T-cell (primary cell): ENCODE measurements at regions not wholly inside any gene's neighbourhood (a gene's known extent, or its start where the extent isn't known, plus 50 kb on each side); places are given as distances from the start of the nearest gene placed in this dataset.

Experiments used
- ATAC-seq, 4 experiments: fragments of 200-7000 bp in 3 of 4; fragments of 150-1000 bp in 1 of 4; cut with Tn5 transposase; replicated peaks in 1 of 4; 1 replicate in 3 of 4; 2 replicates in 1 of 4; pipeline ENCODE4 v1.10.0; 2021; ENCODE audit warnings: moderate library complexity in 3 of 4, mild to moderate bottlenecking in 2 of 4, moderate number of reproducible peaks in 1 of 4
- CTCF ChIA-PET, 2 donors: fragments of 300-600 bp; sonication (Branson Sonifier 250); formaldehyde crosslinking; loops; one replicate each; lab custom pipeline; 2022; ENCODE audit warnings: antibody characterized with exemption in 2 of 2; lab: Charles Lee
- POLR2A ChIA-PET, 2 donors: fragments of 300-600 bp; sonication (Branson Sonifier 250); formaldehyde crosslinking; loops; one replicate each; lab custom pipeline; 2022; ENCODE audit warnings: antibody characterized with exemption in 2 of 2; lab: Charles Lee
- DNase-seq, 35 experiments: peaks; one replicate each; pipeline versions ENCODE4 v3.0.0 to v3.0.0-alpha.2; 2013 to 2023
- H3K27ac ChIP-seq: one replicate; pipeline ENCODE4 v1.5.1; 2013; ENCODE audit warnings: low read length
- H3K27me3 ChIP-seq, 2 experiments: replicated peaks in 1 of 2; 1 replicate in 1 of 2; 2 replicates in 1 of 2; pipeline versions ENCODE4 v1.6.1 to v1.7.0; 2013; ENCODE audit warnings: low read length in 1 of 2, mixed read lengths in 1 of 2; ENCODE audit not compliant: control insufficient read depth in 2 of 2, insufficient read depth in 2 of 2; ENCODE audit errors: extremely low read depth in 1 of 2
- H3K36me3 ChIP-seq, 2 donors: 1 replicate in 1 of 2; 2 replicates in 1 of 2; pipeline versions ENCODE4 v1.6.1 to v1.7.0; 2013; ENCODE audit warnings: low read length in 1 of 2; ENCODE audit not compliant: control insufficient read depth in 2 of 2, insufficient read depth in 1 of 2; ENCODE audit errors: extremely low read depth in 1 of 2
- H3K4me1 ChIP-seq, 2 experiments: 1 replicate in 1 of 2; 2 replicates in 1 of 2; pipeline versions ENCODE4 v1.6.1 to v1.7.0; 2013; ENCODE audit warnings: low read length in 2 of 2, mixed read lengths in 1 of 2; ENCODE audit not compliant: insufficient read depth in 2 of 2, control insufficient read depth in 1 of 2; ENCODE audit errors: extremely low read depth in 1 of 2
- H3K4me3 ChIP-seq, 2 donors: 1 replicate in 1 of 2; 2 replicates in 1 of 2; pipeline versions ENCODE4 v1.5.1 to v1.7.0; 2013; ENCODE audit warnings: mild to moderate bottlenecking in 2 of 2, low read length in 1 of 2, moderate library complexity in 1 of 2; ENCODE audit not compliant: control insufficient read depth in 1 of 2; ENCODE audit errors: extremely low read depth in 1 of 2
- H3K9me3 ChIP-seq: 2 replicates; pipeline ENCODE4 v1.7.0; 2013
- H3K27ac Mint-ChIP-seq, 2 donors: one replicate each; pipeline ENCODE4 v1.8.0; 2020 to 2021; ENCODE audit warnings: mild to moderate bottlenecking in 2 of 2, mixed read lengths in 2 of 2
- H3K27me3 Mint-ChIP-seq, 2 donors: one replicate each; pipeline ENCODE4 v1.8.0; 2021 to 2022; ENCODE audit warnings: mixed read lengths in 2 of 2
- H3K36me3 Mint-ChIP-seq: one replicate; pipeline ENCODE4 v1.8.0; 2021; ENCODE audit warnings: mixed read lengths
- H3K4me1 Mint-ChIP-seq, 3 donors: one replicate each; pipeline ENCODE4 v1.8.0; 2020 to 2022; ENCODE audit warnings: mixed read lengths in 3 of 3, mild to moderate bottlenecking in 1 of 3
- H3K4me3 Mint-ChIP-seq, 3 donors: one replicate each; pipeline ENCODE4 v1.8.0; 2020 to 2022; ENCODE audit warnings: mild to moderate bottlenecking in 3 of 3, mixed read lengths in 3 of 3, moderate library complexity in 3 of 3
- H3K9me3 Mint-ChIP-seq, 3 donors: one replicate each; pipeline ENCODE4 v1.8.0; 2020 to 2022; ENCODE audit warnings: mixed read lengths in 3 of 3
- WGBS: methylation state at CpG from one replicate; pipeline ENCODE4 v1.1.5; 2013; ENCODE audit warnings: missing lambda C conversion rate; ENCODE audit not compliant: insufficient coverage; 5-methylcytosine and 5-hydroxymethylcytosine counted together

- Histone ChIP-seq H3K4me1 (no peaks in the 10 kb centered on the region), H3K27ac (no peak overlapping the region), H3K27me3 (peaks cover 0 to 14% of the 10 kb centered on the region in 2 experiments), H3K9me3 (no peaks in the 10 kb centered on the region), H3K4me3 (no peak overlapping the region), H3K36me3 (no peaks in the 10 kb centered on the region)
- no peaks in the 10 kb centered on the region for H3K36me3 Mint-ChIP-seq
- no peaks in the 10 kb centered on the region for H3K9me3 Mint-ChIP-seq
- ATAC-seq (no peak), DNase-seq (no peak)
- WGBS = 20% methylated on average over 1 of the region's 2 CpGs
- no peak overlapping the region for H3K4me3 Mint-ChIP-seq
- H3K4me1 Mint-ChIP-seq = no peaks in the 10 kb centered on the region
- POLR2A ChIA-PET = no interaction called here
- no peak overlapping the region for H3K27ac Mint-ChIP-seq
- CTCF ChIA-PET = no interaction called here
- peaks cover 9 to 15% of the 10 kb centered on the region in 2 donors for H3K27me3 Mint-ChIP-seq
Observed at GRCh38 chr2:45272549-45273265, 263.5 kb upstream of the SIX2 start.

GRCh38 chr2:45269149-45269793, 260.0 kb upstream of the SIX2 start:
- Histone ChIP-seq H3K36me3 (no peaks in the 10 kb centered on the region), H3K9me3 (no peaks in the 10 kb centered on the region), H3K27ac (no peak overlapping the region), H3K4me3 (no peak overlapping the region), H3K27me3 (peaks cover 0 to 14% of the 10 kb centered on the region in 2 experiments), H3K4me1 (no peaks in the 10 kb centered on the region)
- ChIA-PET POLR2A (no interaction called here), CTCF (no interaction called here)
- WGBS = 85% methylated on average over 5 of the region's 7 CpGs
- Mint-ChIP-seq H3K9me3 (no peaks in the 10 kb centered on the region), H3K36me3 (no peaks in the 10 kb centered on the region), H3K4me1 (no peaks in the 10 kb centered on the region), H3K27me3 (peaks cover 18 to 21% of the 10 kb centered on the region in 2 donors), H3K27ac (no peak overlapping the region), H3K4me3 (no peak overlapping the region)
- ATAC-seq (no peak), DNase-seq (no peak)

GRCh38 chr2:45268631-45269030, 259.4 kb upstream of the SIX2 start:
- DNase-seq = no peak
- no peak overlapping the region for H3K27ac ChIP-seq
- ATAC-seq = no peak
- WGBS = 83% methylated on average over 2 of the region's 3 CpGs
- ChIA-PET CTCF (no interaction called here), POLR2A (no interaction called here)
- H3K4me3 ChIP-seq = no peak overlapping the region
- Mint-ChIP-seq H3K4me3 (no peak overlapping the region), H3K27me3 (peaks cover 21% of the 10 kb centered on the region in 2 donors), H3K27ac (no peak overlapping the region), H3K4me1 (no peaks in the 10 kb centered on the region), H3K9me3 (no peaks in the 10 kb centered on the region), H3K36me3 (no peaks in the 10 kb centered on the region)
- no peaks in the 10 kb centered on the region for H3K4me1 ChIP-seq
- no peaks in the 10 kb centered on the region for H3K36me3 ChIP-seq
- H3K9me3 ChIP-seq = no peaks in the 10 kb centered on the region
- peaks cover 0 to 12% of the 10 kb centered on the region in 2 experiments for H3K27me3 ChIP-seq

GRCh38 chr2:45267062-45267792, 258.0 kb upstream of the SIX2 start:
- ChIA-PET POLR2A (no interaction called here), CTCF (no interaction called here)
- no peak for DNase-seq
- no peaks in the 10 kb centered on the region for H3K36me3 ChIP-seq
- Mint-ChIP-seq H3K27ac (no peak overlapping the region), H3K4me3 (no peak overlapping the region), H3K9me3 (no peaks in the 10 kb centered on the region), H3K4me1 (peaks cover 0 to 9% (median 0%) of the 10 kb centered on the region in 3 donors), H3K27me3 (peaks cover 29 to 30% of the 10 kb centered on the region in 2 donors), H3K36me3 (no peaks in the 10 kb centered on the region)
- WGBS = 93% methylated on average over 6 of the region's 10 CpGs
- ATAC-seq = no peak
- H3K4me1 ChIP-seq = no peaks in the 10 kb centered on the region
- no peaks in the 10 kb centered on the region for H3K9me3 ChIP-seq
- H3K27me3 ChIP-seq = peaks cover 0 to 13% of the 10 kb centered on the region in 2 experiments
- H3K27ac ChIP-seq = no peak overlapping the region
- no peak overlapping the region for H3K4me3 ChIP-seq

GRCh38 chr2:45265336-45265735, 256.1 kb upstream of the SIX2 start:
- Histone ChIP-seq H3K4me3 (no peak overlapping the region), H3K4me1 (no peaks in the 10 kb centered on the region), H3K27me3 (peaks cover 0 to 13% of the 10 kb centered on the region in 2 experiments), H3K9me3 (no peaks in the 10 kb centered on the region), H3K36me3 (no peaks in the 10 kb centered on the region), H3K27ac (no peak overlapping the region)
- DNase-seq (no peak), ATAC-seq (no peak)
- no peak overlapping the region for H3K27ac Mint-ChIP-seq
- H3K27me3 Mint-ChIP-seq = peaks cover 26 to 34% of the 10 kb centered on the region in 2 donors
- H3K9me3 Mint-ChIP-seq = no peaks in the 10 kb centered on the region
- no peak overlapping the region for H3K4me3 Mint-ChIP-seq
- no CpG with 5 or more reads among the region's 4 CpGs for WGBS
- peaks cover 0 to 9% (median 0%) of the 10 kb centered on the region in 3 donors for H3K4me1 Mint-ChIP-seq
- ChIA-PET POLR2A (no interaction called here), CTCF (no interaction called here)
- H3K36me3 Mint-ChIP-seq = no peaks in the 10 kb centered on the region

GRCh38 chr2:45264227-45265225, 255.3 kb upstream of the SIX2 start:
- H3K27me3 Mint-ChIP-seq = peaks cover 26 to 30% of the 10 kb centered on the region in 2 donors
- H3K9me3 ChIP-seq = no peaks in the 10 kb centered on the region
- H3K4me3 ChIP-seq = no peak overlapping the region
- H3K27ac ChIP-seq = no peak overlapping the region
- no peaks in the 10 kb centered on the region for H3K36me3 Mint-ChIP-seq
- ATAC-seq (no peak), DNase-seq (no peak)
- H3K4me1 Mint-ChIP-seq = peaks cover 0 to 9% (median 0%) of the 10 kb centered on the region in 3 donors
- ChIA-PET POLR2A (no interaction called here), CTCF (no interaction called here)
- H3K4me1 ChIP-seq = no peaks in the 10 kb centered on the region
- H3K9me3 Mint-ChIP-seq = no peaks in the 10 kb centered on the region
- H3K4me3 Mint-ChIP-seq = no peak overlapping the region
- H3K27me3 ChIP-seq = peaks cover 0 to 13% of the 10 kb centered on the region in 2 experiments
- WGBS = 85% methylated on average over 6 of the region's 11 CpGs
- H3K27ac Mint-ChIP-seq = no peak overlapping the region
- no peaks in the 10 kb centered on the region for H3K36me3 ChIP-seq
